ENCODE measurements at regions not wholly inside any gene's neighbourhood (a gene's known extent, or its start where the extent isn't known, plus 50 kb on each side); places are given as distances from the start of the nearest gene placed in this dataset.

GRCh38 chr2:125925891-125926546 is 729.9 kb upstream of the GYPC start:
- TF ChIP-seq REST (IDR thresholded peaks at IDR 0.05; ENCODE audit: unreplicated experiment) (no peak), EZH2 (IDR thresholded peaks at IDR 0.05; ENCODE audit: low read depth, unreplicated experiment) (no peak), EZH2phosphoT487 (IDR thresholded peaks at IDR 0.05; ENCODE audit: unreplicated experiment) (no peak), CTCF (conservative IDR thresholded peaks at IDR 0.05; ENCODE audit: low read depth in 2 of 2) (no peak), CREB1 (CRISPR knock-in tag; IDR thresholded peaks at IDR 0.05; ENCODE audit: low read depth) (no peak), ZNF331 (CRISPR knock-in tag; IDR thresholded peaks at IDR 0.05; ENCODE audit: low read depth) (no peak), POLR2AphosphoS5 (IDR thresholded peaks at IDR 0.05; ENCODE audit: low read depth) (no peak), ETS1 (IDR thresholded peaks at IDR 0.05) (no peak), JUNB (IDR thresholded peaks at IDR 0.05; ENCODE audit: unreplicated experiment) (no peak)
